Activated naive CD4-positive, alpha-beta T cell treated with anti-CD3 and anti-CD28 coated beads, Interleukin-2, amount 50 U/mL, for 72 hours (primary cell): ENCODE measurements at regions not wholly inside any gene's neighbourhood (a gene's known extent, or its start where the extent isn't known, plus 50 kb on each side); places are given as distances from the start of the nearest gene placed in this dataset.

Experiments used
- ATAC-seq, 2 donors: fragments of 150-1000 bp; cut with Tn5 transposase; 2 replicates each; pipeline ENCODE4 v1.10.0; 2021; ENCODE audit warnings: mild to moderate bottlenecking in 2 of 2, moderate library complexity in 2 of 2
- DNase-seq, 2 donors: peaks; one replicate each; pipeline ENCODE4 v3.0.0; 2021 to 2022; ENCODE audit warnings: low spot score in 2 of 2
- H3K27ac Mint-ChIP-seq, 2 donors: one replicate each; pipeline ENCODE4 v1.8.0; 2022; ENCODE audit warnings: mild to moderate bottlenecking in 2 of 2, mixed read lengths in 2 of 2
- H3K36me3 Mint-ChIP-seq, 2 donors: one replicate each; pipeline ENCODE4 v1.8.0; 2022; ENCODE audit warnings: mixed read lengths in 2 of 2
- H3K9me3 Mint-ChIP-seq, 2 donors: one replicate each; pipeline ENCODE4 v1.8.0; 2022; ENCODE audit warnings: mixed read lengths in 2 of 2

- ATAC-seq = no peak
- Mint-ChIP-seq H3K9me3 (peaks cover 4% of the 10 kb centered on the region in 2 donors), H3K36me3 (no peaks in the 10 kb centered on the region), H3K27ac (no peak overlapping the region)
- DNase-seq = no peak
These were observed 102.9 kb upstream of the EOLA2 start for GRCh38 chrX:150041208-150041607.

- peaks cover 4% of the 10 kb centered on the region in 2 donors for H3K9me3 Mint-ChIP-seq
- ATAC-seq (no peak), DNase-seq (no peak)
- no peaks in the 10 kb centered on the region for H3K36me3 Mint-ChIP-seq
- H3K27ac Mint-ChIP-seq = no peak overlapping the region
These were observed 106.3 kb upstream of the EOLA2 start for GRCh38 chrX:150044556-150044955.

- Mint-ChIP-seq H3K9me3 (peaks cover 0 to 4% of the 10 kb centered on the region in 2 donors), H3K36me3 (no peaks in the 10 kb centered on the region), H3K27ac (no peak overlapping the region)
- ATAC-seq (no peak), DNase-seq (no peak)
These were observed 109.5 kb upstream of the EOLA2 start for GRCh38 chrX:150047818-150048217.

DNA sequence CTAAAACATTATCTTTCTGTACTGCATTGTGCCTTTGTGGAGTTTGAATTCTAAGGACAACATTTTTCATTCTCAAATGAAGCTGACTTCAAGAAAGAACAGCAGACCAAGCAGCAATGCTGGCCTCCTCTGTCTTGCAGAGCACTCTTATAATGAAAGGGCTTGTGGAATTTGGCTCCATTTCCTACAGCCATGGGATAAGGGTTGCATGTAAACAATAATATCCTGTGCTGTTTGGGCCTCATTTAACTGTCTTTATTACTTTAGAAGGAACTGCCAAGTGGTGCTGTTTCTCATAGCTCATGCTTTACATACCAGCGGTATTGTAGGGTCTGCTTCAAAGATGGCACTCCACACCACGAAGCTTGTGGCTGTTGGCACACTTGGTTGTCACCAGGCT, 111.4 kb upstream of the EOLA2 start:
- Mint-ChIP-seq H3K27ac (no peak overlapping the region), H3K9me3 (peaks cover 0 to 4% of the 10 kb centered on the region in 2 donors), H3K36me3 (no peaks in the 10 kb centered on the region)
- no peak for DNase-seq
- no peak for ATAC-seq

DNA sequence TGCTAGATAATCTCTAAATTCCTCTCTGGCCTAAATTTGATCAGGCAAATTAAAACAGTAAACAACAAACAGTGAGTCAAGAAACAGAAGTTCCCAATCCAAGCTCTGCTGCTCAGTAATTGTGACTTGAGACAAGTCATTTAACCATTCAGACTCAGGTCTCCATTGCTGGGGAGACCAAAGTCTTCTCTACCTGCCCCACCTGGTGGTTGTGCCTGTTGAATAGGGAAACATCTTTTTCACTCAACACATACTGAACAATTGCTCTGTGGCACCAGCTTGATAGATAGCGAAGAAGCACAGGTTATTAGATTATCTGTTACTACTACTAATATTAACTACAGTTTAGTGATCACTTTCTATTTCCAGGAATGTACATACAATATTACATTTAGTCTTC, 112.1 kb upstream of the EOLA2 start:
- no peak for ATAC-seq
- no peak for DNase-seq
- Mint-ChIP-seq H3K27ac (no peak overlapping the region), H3K9me3 (peaks cover 0 to 2% of the 10 kb centered on the region in 2 donors), H3K36me3 (no peaks in the 10 kb centered on the region)

DNA sequence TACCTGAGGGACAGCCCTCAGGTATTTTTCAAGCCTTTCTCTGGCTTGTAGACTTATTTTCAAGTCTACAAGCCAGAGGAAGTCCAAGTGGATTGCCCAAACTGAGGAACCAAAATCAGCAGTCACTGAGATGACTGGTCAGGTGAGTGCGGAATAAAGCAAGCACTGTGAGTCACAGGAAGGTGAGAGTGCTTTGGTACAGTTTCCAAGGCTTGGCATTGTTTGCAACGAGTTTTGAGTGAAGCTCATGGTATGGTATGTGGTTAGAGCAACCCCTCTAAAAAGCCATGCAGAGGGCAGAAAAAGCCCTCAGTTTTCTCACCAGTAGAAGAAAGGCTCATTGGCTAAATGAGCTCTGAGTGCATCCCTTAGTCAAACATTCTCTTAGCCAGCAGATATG, 112.8 kb upstream of the EOLA2 start:
- ATAC-seq = no peak
- no peaks in the 10 kb centered on the region for H3K36me3 Mint-ChIP-seq
- H3K27ac Mint-ChIP-seq = no peak overlapping the region
- no peak for DNase-seq
- H3K9me3 Mint-ChIP-seq = no peaks in the 10 kb centered on the region

- ATAC-seq (no peak), DNase-seq (no peak)
- no peaks in the 10 kb centered on the region for H3K36me3 Mint-ChIP-seq
- no peak overlapping the region for H3K27ac Mint-ChIP-seq
- H3K9me3 Mint-ChIP-seq = no peaks in the 10 kb centered on the region
These were observed 113.9 kb upstream of the EOLA2 start for GRCh38 chrX:150052226-150052625.

GRCh38 chrX:150058728-150059127, 120.4 kb upstream of the EOLA2 start:
- DNase-seq (no peak), ATAC-seq (no peak)
- Mint-ChIP-seq H3K27ac (no peak overlapping the region), H3K9me3 (no peaks in the 10 kb centered on the region), H3K36me3 (no peaks in the 10 kb centered on the region)

GRCh38 chrX:150060406-150060805, 122.1 kb upstream of the EOLA2 start:
- no peak overlapping the region for H3K27ac Mint-ChIP-seq
- DNase-seq (no peak), ATAC-seq (no peak)
- H3K9me3 Mint-ChIP-seq = no peaks in the 10 kb centered on the region
- no peaks in the 10 kb centered on the region for H3K36me3 Mint-ChIP-seq

DNA sequence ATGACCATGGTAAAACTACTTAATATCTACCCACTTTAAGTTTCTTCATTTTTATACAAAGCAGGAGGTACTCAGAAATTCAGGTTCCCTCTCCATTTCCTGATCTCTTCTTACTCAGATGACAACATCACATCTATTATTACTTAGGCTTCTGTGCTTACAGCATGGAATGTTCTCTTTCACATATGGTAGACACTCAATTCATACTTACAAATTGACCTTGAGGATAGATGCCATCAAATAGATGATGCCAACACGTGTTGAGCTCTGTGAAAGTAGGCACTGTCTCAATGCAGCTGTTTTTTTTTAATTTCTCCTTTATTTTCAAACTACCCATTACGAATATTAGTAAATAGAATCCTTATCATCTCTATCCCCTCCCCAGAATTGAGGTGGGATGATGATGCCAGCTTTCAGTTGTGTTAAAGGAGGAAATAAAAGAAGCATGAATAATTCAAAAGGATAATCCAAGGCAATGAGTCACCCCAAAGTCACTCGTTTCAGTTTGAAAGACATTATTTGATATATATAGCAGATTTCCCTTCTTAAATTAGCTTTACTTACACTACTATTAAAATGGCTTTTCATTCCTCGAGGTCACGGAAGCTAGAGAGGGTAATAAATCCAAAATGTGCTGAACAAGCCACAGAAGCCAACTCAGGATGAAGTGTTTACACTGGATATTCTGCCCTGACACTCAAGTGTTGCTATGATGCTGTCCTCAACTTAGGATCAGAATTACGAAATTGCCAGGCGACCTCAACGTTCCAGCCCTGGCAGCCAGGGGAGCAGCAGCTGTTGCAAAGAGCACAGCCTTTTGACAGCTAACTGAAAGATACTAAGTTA, 124.2 kb upstream of the EOLA2 start:
- DNase-seq (no peak), ATAC-seq (no peak)
- Mint-ChIP-seq H3K27ac (no peak overlapping the region), H3K9me3 (no peaks in the 10 kb centered on the region), H3K36me3 (no peaks in the 10 kb centered on the region)

DNA sequence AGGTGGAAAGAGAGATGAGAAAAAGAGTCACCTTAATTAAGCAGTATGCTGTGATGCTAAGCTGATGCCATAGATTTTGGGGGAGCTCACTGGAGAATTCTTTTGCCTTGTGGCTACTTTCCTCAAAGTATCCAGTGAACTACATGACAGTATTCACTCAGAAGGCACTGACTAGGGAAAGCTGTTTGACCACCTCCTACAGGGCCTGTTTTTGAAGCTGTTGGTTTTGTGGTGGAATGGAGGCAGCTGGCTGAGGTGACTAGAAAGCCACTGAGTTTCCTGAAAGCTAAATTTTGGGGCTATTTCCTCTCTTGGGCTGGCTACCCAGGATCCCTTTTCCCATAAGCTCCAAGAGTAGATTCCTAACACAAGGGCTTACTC, 124.8 kb upstream of the EOLA2 start:
- no peaks in the 10 kb centered on the region for H3K36me3 Mint-ChIP-seq
- H3K27ac Mint-ChIP-seq = no peak overlapping the region
- no peak for ATAC-seq
- DNase-seq = no peak
- H3K9me3 Mint-ChIP-seq = no peaks in the 10 kb centered on the region

GRCh38 chrX:150063674-150064073, 125.4 kb upstream of the EOLA2 start:
- H3K36me3 Mint-ChIP-seq = no peaks in the 10 kb centered on the region
- no peaks in the 10 kb centered on the region for H3K9me3 Mint-ChIP-seq
- no peak overlapping the region for H3K27ac Mint-ChIP-seq
- DNase-seq = no peak
- ATAC-seq = no peak

GRCh38 chrX:150074175-150074574, 135.9 kb upstream of the EOLA2 start:
- H3K27ac Mint-ChIP-seq = no peak overlapping the region
- ATAC-seq (no peak), DNase-seq (no peak)
- no peaks in the 10 kb centered on the region for H3K36me3 Mint-ChIP-seq
- H3K9me3 Mint-ChIP-seq = no peaks in the 10 kb centered on the region

DNA sequence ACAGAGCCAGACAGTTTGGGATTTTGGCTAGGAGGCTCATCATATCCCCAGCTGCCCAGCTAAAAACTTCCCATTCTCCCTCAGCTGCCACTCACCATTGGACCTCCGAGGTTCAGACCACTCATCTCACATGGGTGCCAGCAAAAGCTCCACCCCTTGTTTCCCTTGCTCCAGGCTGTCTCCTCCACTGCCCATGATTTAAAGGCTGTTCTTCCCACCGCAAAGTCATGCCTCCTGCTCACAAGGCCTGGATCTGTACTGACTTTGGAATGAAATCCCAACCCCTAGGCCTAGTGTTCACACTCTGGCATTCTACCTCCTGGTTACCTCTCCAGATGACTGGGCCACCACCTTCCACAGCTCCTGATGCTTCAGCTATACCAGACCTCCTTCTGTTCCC, 142.2 kb upstream of the EOLA2 start:
- Mint-ChIP-seq H3K36me3 (no peaks in the 10 kb centered on the region), H3K9me3 (no peaks in the 10 kb centered on the region), H3K27ac (no peak overlapping the region)
- ATAC-seq (no peak), DNase-seq (no peak)

GRCh38 chrX:150081076-150081475, 142.8 kb upstream of the EOLA2 start:
- Mint-ChIP-seq H3K36me3 (no peaks in the 10 kb centered on the region), H3K9me3 (no peaks in the 10 kb centered on the region), H3K27ac (no peak overlapping the region)
- no peak for ATAC-seq
- no peak for DNase-seq

DNA sequence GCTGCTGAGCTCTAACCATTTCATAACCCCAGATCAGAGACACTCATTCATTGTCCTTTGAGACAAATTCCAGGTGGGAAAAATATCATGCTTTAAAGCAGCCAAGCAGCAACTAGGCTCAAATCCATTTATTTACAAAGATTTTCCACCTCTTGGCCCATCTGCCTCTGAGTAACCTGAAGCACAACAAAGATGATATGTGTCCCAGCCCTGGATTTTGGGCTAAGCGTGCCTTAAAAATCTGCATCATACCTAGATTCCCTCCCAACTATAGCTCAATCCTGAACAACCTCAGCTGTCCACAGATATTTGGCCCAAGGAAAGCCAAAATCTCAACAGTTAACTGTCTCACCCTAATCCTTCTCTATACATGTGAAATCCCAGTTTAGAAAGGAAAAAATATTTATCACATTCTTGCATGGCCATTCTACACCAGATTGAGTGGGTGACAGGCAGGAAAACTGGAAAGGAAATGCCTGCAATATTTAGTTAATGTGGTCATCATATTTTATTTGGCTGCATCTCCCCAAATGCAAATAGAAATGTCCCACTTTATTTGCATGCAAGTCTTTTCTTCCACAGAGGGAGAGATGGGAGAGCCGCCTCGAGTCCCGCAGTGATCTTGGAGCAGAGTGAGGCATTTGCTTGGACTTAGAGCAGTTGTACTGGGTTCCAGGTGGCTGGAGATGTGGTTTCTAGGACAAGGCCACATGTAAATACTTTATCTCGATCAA, 146.4 kb upstream of the EOLA2 start:
- Mint-ChIP-seq H3K36me3 (no peaks in the 10 kb centered on the region), H3K9me3 (no peaks in the 10 kb centered on the region), H3K27ac (no peak overlapping the region)
- DNase-seq (no peak), ATAC-seq (no peak)

- Mint-ChIP-seq H3K36me3 (no peaks in the 10 kb centered on the region), H3K9me3 (no peaks in the 10 kb centered on the region), H3K27ac (no peak overlapping the region)
- ATAC-seq (no peak), DNase-seq (no peak)
These were observed 147.6 kb upstream of the EOLA2 start for GRCh38 chrX:150085881-150086280.

GRCh38 chrX:150086371-150086770, 148.1 kb upstream of the EOLA2 start:
- no peak for ATAC-seq
- no peaks in the 10 kb centered on the region for H3K36me3 Mint-ChIP-seq
- no peak for DNase-seq
- no peak overlapping the region for H3K27ac Mint-ChIP-seq
- H3K9me3 Mint-ChIP-seq = no peaks in the 10 kb centered on the region
